ENCODE measurements at regions not wholly inside any gene's neighbourhood (a gene's known extent, or its start where the extent isn't known, plus 50 kb on each side); places are given as distances from the start of the nearest gene placed in this dataset.

DNA sequence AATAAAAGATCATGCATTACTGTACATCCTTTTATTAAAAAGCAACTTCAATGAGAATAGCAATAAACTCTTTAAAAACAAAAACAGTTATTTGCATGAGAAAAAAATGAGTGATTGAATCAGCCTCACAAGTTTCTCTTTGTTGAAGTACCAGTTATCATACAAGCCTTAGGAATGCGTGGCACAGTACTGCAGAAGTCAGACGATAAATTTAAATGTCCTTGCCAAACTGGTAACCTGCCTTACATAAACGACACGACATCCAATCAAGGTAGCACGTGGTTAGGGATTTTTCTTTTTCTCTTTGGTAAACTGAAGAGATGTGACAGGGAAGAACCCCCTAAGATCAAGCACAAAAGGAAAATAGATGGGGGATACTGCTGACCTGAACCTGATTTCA, 251.0 kb downstream of the KLF12 start:
- no peak for TF ChIP-seq POLR2A (IDR thresholded peaks at IDR 0.05; ENCODE audit: low read length)
- TF ChIP-seq GATA1 (IDR thresholded peaks at IDR 0.05; ENCODE audit: low read depth, low read length), result no peak
